ENCODE measurements at regions not wholly inside any gene's neighbourhood (a gene's known extent, or its start where the extent isn't known, plus 50 kb on each side); places are given as distances from the start of the nearest gene placed in this dataset.

GRCh38 chr15:70268698-70269251, 171.1 kb upstream of the TLE3 start:
- no peak for TF ChIP-seq CTCF (IDR thresholded peaks at IDR 0.05)
- TF ChIP-seq POLR2A (IDR thresholded peaks at IDR 0.05): no peak
